ENCODE measurements at regions not wholly inside any gene's neighbourhood (a gene's known extent, or its start where the extent isn't known, plus 50 kb on each side); places are given as distances from the start of the nearest gene placed in this dataset.
"Not testable (repeated sequence)": the region's sequence is repeated elsewhere in the genome, so short reads cannot be mapped to it uniquely, and the experiment has no call there.

DNA sequence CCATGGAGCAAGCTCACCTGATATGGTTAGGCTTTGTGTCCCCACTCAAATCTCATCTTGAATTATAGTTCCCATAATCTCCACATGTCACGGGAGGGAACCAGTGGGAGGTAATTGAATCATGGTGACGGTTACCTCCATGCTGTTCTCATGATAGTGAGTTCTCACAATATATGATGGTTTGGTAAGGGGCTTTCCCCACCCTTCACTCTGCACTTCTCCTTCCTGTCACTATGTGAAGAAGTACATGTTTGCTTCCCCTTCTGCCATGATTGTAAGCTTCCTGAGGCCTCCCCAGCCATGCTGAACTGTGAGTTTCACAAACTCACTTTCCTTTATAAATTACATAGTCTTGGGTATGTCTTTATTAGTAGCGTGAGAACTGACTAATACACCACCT, 435.7 kb upstream of the ID2 start:
- H3K36me3 ChIP-seq: no peaks in the 10 kb centered on the region
- no peak overlapping the region for H3K27ac ChIP-seq
- DNase-seq: no peak
- intact Hi-C loops (cut with DNase I; ENCODE audit: low total_unique reads): no loop called here
- WGBS, 5 donors: 96 to 98% (median 97%) methylated on average over 3 of the region's 3 CpGs
- no peak for TF ChIP-seq POLR2A (IDR thresholded peaks at IDR 0.05)
- no peak for TF ChIP-seq POLR2AphosphoS5 (IDR thresholded peaks at IDR 0.05)
- TF ChIP-seq EP300 (IDR thresholded peaks at IDR 0.05): no peak
- H3K9me3 ChIP-seq: peaks cover 0 to 9% (median 3%) of the 10 kb centered on the region in 4 donors
- no peak overlapping the region for H3K4me3 ChIP-seq
- H3K27me3 ChIP-seq: no peaks in the 10 kb centered on the region
- H3K4me1 ChIP-seq: peaks cover 0 to 6% (median 2%) of the 10 kb centered on the region in 4 donors

DNA sequence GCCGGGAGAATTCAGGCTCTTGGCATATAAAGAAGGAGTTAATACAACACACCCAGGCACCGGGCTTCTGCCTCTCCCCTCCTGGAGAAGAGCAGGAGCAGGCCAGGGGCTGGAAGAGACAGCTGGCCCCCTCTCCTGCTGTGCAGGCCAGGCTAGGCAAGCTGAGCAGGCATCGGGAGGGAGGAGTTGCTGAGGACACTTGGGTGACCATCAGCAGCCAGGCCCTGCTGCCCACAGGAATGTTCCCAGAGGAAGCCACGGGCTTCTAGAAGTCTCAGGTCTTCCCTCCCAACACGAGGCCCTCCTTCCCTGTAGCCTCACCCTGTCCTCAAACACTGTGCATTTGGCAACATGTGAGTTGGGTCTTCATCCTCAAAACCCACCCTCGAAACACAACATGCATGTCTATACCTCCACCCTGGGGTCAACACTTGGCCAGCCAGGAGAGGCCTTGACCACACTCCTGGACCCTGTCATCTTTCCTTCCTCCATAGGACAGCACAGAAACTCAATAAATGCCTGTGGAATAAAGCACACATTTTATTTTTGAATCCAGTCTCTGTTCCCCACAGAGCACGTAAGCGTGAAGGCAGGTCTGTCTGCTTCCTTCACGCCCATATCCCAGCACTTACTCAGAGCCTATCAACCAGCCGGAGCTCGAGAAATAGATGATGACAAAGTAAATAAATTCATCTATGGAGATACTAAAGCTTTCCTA, 433.8 kb upstream of the ID2 start:
- TF ChIP-seq EP300 (IDR thresholded peaks at IDR 0.05) (no peak), POLR2A (IDR thresholded peaks at IDR 0.05) (no peak), POLR2AphosphoS5 (IDR thresholded peaks at IDR 0.05) (no peak)
- TF ChIP-seq, protein P1, sequence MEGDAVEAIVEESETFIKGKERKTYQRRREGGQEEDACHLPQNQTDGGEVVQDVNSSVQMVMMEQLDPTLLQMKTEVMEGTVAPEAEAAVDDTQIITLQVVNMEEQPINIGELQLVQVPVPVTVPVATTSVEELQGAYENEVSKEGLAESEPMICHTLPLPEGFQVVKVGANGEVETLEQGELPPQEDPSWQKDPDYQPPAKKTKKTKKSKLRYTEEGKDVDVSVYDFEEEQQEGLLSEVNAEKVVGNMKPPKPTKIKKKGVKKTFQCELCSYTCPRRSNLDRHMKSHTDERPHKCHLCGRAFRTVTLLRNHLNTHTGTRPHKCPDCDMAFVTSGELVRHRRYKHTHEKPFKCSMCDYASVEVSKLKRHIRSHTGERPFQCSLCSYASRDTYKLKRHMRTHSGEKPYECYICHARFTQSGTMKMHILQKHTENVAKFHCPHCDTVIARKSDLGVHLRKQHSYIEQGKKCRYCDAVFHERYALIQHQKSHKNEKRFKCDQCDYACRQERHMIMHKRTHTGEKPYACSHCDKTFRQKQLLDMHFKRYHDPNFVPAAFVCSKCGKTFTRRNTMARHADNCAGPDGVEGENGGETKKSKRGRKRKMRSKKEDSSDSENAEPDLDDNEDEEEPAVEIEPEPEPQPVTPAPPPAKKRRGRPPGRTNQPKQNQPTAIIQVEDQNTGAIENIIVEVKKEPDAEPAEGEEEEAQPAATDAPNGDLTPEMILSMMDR (IDR thresholded peaks at IDR 0.05): no peak
- Histone ChIP-seq H3K9me3 (peaks cover 0 to 9% (median 3%) of the 10 kb centered on the region in 4 donors), H3K4me3 (no peak overlapping the region), H3K27me3 (no peaks in the 10 kb centered on the region), H3K36me3 (no peaks in the 10 kb centered on the region), H3K27ac (peak overlapping the region in 2 of 5 donors; percentile 16), H3K4me1 (peaks cover 0 to 6% (median 2%) of the 10 kb centered on the region in 4 donors)
- DNase-seq: no peak
- intact Hi-C loops (cut with DNase I; ENCODE audit: low total_unique reads): no loop called here
- 57 to 71% (median 67%) methylated on average over 10 to 11 of the region's 11 CpGs for WGBS, 5 donors

DNA sequence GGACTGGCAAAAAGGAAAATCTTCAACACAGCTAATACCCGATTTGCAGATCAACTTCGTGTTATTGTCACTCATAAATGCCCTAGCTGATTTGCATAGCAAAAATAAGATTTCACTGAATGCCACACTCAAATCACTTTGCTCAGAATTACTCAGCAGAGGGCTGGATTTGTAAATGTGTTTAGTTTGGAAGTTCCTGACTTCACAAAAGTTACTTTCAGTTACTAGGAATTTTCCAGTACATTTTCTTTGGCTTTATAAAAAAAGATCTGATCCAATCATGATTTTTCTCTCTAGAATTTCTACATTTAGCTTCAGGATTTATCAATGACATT, 433.3 kb upstream of the ID2 start:
- no peak for DNase-seq
- peaks cover 0 to 9% (median 2%) of the 10 kb centered on the region in 4 donors for H3K9me3 ChIP-seq
- TF ChIP-seq, protein P1 (IDR thresholded peaks at IDR 0.05): no peak
- TF ChIP-seq POLR2A (IDR thresholded peaks at IDR 0.05) (no peak), POLR2AphosphoS5 (IDR thresholded peaks at IDR 0.05) (no peak), EP300 (IDR thresholded peaks at IDR 0.05) (no peak)
- no peaks in the 10 kb centered on the region for H3K27me3 ChIP-seq
- H3K36me3 ChIP-seq: no peaks in the 10 kb centered on the region
- peak overlapping the region in 2 of 5 donors; percentile 31 to 47 for H3K27ac ChIP-seq
- intact Hi-C loops (cut with DNase I; ENCODE audit: low total_unique reads): no loop called here
- H3K4me3 ChIP-seq: no peak overlapping the region
- 67 to 77% (median 72%) methylated on average over 2 of the region's 2 CpGs for WGBS, 5 donors
- H3K4me1 ChIP-seq: peaks cover 0 to 6% (median 2%) of the 10 kb centered on the region in 4 donors

DNA sequence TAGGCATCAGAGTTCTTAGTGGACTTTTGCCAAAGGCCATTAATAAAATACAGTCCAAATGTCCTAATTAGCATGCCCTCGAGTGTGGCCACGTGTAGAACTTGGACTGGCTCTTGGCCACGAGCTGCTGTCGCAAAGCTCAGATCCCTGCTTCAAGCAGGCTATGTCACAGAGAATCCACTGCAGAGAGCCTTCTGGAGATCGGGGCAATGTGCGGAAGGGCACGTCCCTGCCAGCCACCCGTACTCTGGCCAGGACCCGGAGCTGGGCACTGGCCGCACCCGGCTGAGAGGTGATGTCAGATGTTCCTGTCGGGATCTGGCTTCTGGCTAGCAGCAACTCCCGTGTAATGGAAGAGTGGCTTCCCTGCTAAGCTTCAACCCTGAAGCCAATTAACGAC, 432.7 kb upstream of the ID2 start:
- Histone ChIP-seq H3K27ac (peak overlapping the region in 2 of 5 donors; percentile 31 to 47), H3K4me3 (no peak overlapping the region), H3K9me3 (peaks cover 0 to 9% (median 0%) of the 10 kb centered on the region in 4 donors), H3K4me1 (peaks cover 0 to 6% (median 2%) of the 10 kb centered on the region in 4 donors), H3K27me3 (no peaks in the 10 kb centered on the region), H3K36me3 (no peaks in the 10 kb centered on the region)
- intact Hi-C loops (cut with DNase I; ENCODE audit: low total_unique reads): no loop called here
- no peak for TF ChIP-seq EP300 (IDR thresholded peaks at IDR 0.05)
- TF ChIP-seq, protein P1 (IDR thresholded peaks at IDR 0.05): no peak
- DNase-seq: no peak
- WGBS, 5 donors: 65 to 89% (median 79%) methylated on average over 11 to 14 of the region's 14 CpGs

DNA sequence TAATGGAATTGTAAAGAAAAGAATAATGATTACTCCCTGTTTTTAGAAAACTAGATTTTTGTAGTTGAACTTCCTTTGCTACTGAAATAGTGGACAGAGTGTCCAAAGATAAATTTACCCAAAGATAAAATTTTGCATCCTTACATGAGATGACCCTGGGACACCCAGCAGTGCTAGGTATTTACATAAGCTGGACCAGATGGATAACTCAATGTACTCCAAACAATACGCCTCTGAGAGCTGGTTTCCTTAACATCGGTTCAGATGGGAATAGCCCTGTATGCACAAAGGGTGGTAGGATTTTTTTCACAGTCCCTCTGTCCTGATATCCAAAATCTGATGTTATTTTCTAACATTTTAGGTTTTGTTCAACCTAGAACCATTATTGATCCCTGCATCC, 432.1 kb upstream of the ID2 start:
- no peak overlapping the region for H3K27ac ChIP-seq
- WGBS, 5 donors: 66 to 88% (median 82%) methylated on average over 2 of the region's 2 CpGs
- H3K4me1 ChIP-seq: peaks cover 0 to 6% (median 2%) of the 10 kb centered on the region in 4 donors
- H3K36me3 ChIP-seq: no peaks in the 10 kb centered on the region
- no peak for DNase-seq
- peaks cover 0 to 9% (median 0%) of the 10 kb centered on the region in 4 donors for H3K9me3 ChIP-seq
- intact Hi-C loops (cut with DNase I; ENCODE audit: low total_unique reads): no loop called here
- no peaks in the 10 kb centered on the region for H3K27me3 ChIP-seq
- H3K4me3 ChIP-seq: no peak overlapping the region
- TF ChIP-seq POLR2AphosphoS5 (IDR thresholded peaks at IDR 0.05) (no peak), POLR2A (IDR thresholded peaks at IDR 0.05) (no peak), EP300 (IDR thresholded peaks at IDR 0.05) (no peak)
- TF ChIP-seq, protein P1 (IDR thresholded peaks at IDR 0.05): no peak

DNA sequence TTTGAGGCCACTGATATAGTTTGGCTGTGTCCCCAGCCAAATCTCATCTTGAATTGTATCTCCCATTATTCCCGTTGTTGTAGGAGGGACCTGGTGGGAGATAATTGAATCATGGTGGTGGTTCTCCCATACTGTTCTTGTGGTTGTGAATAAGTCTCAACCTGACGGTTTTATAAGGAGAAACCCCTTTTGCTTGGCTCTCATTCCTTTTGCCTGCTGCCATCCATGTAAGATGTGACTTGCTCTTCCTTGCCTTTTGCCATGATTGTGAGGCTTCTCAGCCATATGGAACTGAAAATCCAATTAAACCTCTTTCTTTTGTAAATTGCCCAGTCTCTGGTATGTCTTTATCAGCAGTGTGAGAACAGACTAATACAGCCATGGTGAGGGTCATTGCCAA, 431.6 kb upstream of the ID2 start:
- DNase-seq; H3K36me3 ChIP-seq; H3K9me3 ChIP-seq; H3K27me3 ChIP-seq; H3K4me1 ChIP-seq; H3K27ac ChIP-seq; H3K4me3 ChIP-seq; intact Hi-C loops (cut with DNase I; ENCODE audit: low total_unique reads): not testable (repeated sequence)
- WGBS, 5 donors: 89 to 99% (median 89%) methylated on average over 2 of the region's 2 CpGs
